ENCODE measurements at regions not wholly inside any gene's neighbourhood (a gene's known extent, or its start where the extent isn't known, plus 50 kb on each side); places are given as distances from the start of the nearest gene placed in this dataset.

- no peak for DNase-seq (ENCODE audit: low read depth)
- no peak for TF ChIP-seq CTCF (conservative IDR thresholded peaks at IDR 0.05; ENCODE audit: low read length)
- no peak overlapping the region for H3K4me3 ChIP-seq (ENCODE audit: low read length)
These were observed 141.6 kb upstream of the RPS23 start for GRCh38 chr5:82419559-82420332.

GRCh38 chr5:82418608-82418950 lies 140.4 kb upstream of the RPS23 start:
- no peak for DNase-seq (ENCODE audit: low read depth)
- H3K4me3 ChIP-seq (ENCODE audit: low read length), result no peak overlapping the region
- no peak for TF ChIP-seq CTCF (conservative IDR thresholded peaks at IDR 0.05; ENCODE audit: low read length)

- DNase-seq (ENCODE audit: low read depth), result peak; percentile 67
- TF ChIP-seq CTCF (conservative IDR thresholded peaks at IDR 0.05; ENCODE audit: low read length), result no peak
These were observed 139.8 kb upstream of the RPS23 start for GRCh38 chr5:82417776-82418607.

GRCh38 chr5:82416512-82416911 lies 138.4 kb upstream of the RPS23 start:
- H3K4me3 ChIP-seq (ENCODE audit: low read length), result no peak overlapping the region
- DNase-seq (ENCODE audit: low read depth), result no peak
- TF ChIP-seq CTCF (conservative IDR thresholded peaks at IDR 0.05; ENCODE audit: low read length), result no peak

More at GRCh38 chr5:82417776-82418607, 139.8 kb upstream of the RPS23 start:
- H3K4me3 ChIP-seq (ENCODE audit: low read length), result no peak overlapping the region

- DNase-seq (ENCODE audit: low read depth), result no peak
- H3K4me3 ChIP-seq (ENCODE audit: low read length), result no peak overlapping the region
- no peak for TF ChIP-seq CTCF (conservative IDR thresholded peaks at IDR 0.05; ENCODE audit: low read length)
These were observed 135.9 kb upstream of the RPS23 start for GRCh38 chr5:82414041-82414388.

GRCh38 chr5:82413302-82414040 lies 135.3 kb upstream of the RPS23 start:
- DNase-seq (ENCODE audit: low read depth), result peak; percentile 96
- no peak overlapping the region for H3K4me3 ChIP-seq (ENCODE audit: low read length)
- no peak for TF ChIP-seq CTCF (conservative IDR thresholded peaks at IDR 0.05; ENCODE audit: low read length)

Measured in AG10803 (cell line).